ENCODE measurements at regions not wholly inside any gene's neighbourhood (a gene's known extent, or its start where the extent isn't known, plus 50 kb on each side); places are given as distances from the start of the nearest gene placed in this dataset.
"Not testable (repeated sequence)": the region's sequence is repeated elsewhere in the genome, so short reads cannot be mapped to it uniquely, and the experiment has no call there.

DNA sequence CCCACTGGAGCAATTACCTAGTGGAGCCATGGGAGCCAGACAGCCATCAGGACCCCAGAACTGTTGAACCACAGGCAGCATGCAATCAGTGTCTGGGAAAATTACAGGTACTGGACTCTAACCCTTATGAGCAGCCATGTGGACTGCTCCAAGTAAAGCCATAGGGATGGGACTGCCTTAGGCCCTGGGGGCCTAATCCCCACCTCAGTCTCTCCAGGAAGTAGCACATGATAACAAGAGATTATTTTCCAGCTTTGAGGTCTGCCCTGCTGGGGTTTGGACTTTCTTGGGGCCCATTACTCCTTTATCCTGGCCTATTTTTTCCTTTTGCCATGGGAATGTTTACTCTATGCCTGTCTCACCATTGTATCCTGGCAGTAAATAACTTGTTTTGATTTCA is 226.8 kb downstream of the AEBP2 start:
- no peak for DNase-seq (ENCODE audit: low read depth)

DNA sequence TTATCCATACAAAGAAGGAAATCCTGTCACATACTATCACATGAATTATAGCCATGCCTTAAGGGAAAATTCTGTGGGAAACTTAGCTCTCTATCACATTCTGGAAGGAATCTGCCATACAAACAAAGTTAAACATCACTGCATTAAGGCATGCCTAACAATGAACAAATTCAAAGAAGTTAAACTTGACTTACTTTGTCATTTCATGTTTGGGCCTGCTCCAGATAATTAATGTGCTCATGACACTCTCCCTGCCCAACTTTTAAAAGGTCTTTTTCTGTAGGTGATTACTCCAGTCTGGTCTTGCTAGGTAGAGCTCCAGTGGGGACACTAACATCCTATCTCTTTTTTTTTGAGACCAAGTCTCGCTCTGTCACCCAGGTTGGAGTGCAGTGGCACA is 230.5 kb downstream of the AEBP2 start:
- DNase-seq (ENCODE audit: low read depth) = no peak

GRCh38 chr12:19671695-19672094 is 232.4 kb downstream of the AEBP2 start:
- DNase-seq (ENCODE audit: low read depth) = no peak

DNA sequence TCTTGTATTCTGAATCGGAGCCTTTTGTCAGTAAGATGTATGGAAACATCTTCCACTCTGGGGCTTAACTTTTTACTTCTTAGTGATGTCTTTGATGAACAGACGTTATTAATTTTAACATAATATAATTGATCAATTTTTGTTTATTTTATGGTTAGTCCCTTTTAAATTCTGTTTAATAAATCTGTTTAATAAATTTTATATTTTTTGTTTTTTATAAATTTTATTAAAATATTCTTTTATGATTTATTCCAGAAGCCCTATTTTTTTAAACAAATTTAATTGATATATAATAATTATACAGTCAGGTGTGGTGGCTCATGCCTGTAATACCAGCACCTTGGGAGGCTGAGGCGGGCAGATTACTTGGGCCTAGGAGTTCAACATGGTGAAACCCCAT is 235.1 kb downstream of the AEBP2 start:
- no peak for DNase-seq (ENCODE audit: low read depth)

DNA sequence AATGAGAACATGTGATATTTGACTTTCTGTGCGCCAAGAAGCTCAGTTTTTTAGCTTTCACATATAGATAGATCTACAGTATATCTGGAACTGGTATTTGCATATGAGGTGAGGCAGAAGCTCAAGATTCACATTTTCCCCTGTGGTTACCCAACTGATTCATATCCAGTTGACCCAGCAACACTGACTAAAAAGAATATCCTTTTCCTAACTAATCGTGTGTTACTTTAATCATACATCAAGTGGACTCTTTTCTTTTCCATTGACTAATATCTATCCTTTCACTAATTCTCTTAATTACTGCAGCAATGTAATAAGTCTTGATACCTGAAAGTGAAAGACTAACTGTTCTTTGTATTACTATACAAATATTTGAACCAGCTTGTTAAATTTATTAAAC is 236.1 kb downstream of the AEBP2 start:
- DNase-seq (ENCODE audit: low read depth) = no peak

GRCh38 chr12:19678501-19678900 is 239.2 kb downstream of the AEBP2 start:
- DNase-seq (ENCODE audit: low read depth) = not testable (repeated sequence)

DNA sequence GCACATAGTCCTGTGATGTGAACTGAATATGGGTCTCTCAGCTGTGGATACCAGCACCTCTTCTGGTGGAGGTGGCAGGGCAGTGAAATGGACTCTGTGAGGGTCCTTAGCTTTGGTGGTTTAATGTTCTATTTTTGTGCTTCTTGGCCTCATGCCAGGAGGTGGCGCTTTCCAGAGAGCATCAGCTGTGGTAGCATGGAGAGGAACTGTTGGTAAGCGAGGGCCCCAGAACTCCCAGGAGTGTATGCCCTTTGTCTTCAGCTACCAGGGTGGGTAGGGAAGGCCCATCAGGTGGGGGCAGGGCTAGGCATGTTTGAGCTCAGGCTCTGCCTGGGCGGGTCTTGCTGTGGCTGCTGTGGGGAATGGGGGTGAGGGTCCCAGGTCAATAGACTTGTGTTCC is 241.7 kb downstream of the AEBP2 start:
- no peak for DNase-seq (ENCODE audit: low read depth)

DNA sequence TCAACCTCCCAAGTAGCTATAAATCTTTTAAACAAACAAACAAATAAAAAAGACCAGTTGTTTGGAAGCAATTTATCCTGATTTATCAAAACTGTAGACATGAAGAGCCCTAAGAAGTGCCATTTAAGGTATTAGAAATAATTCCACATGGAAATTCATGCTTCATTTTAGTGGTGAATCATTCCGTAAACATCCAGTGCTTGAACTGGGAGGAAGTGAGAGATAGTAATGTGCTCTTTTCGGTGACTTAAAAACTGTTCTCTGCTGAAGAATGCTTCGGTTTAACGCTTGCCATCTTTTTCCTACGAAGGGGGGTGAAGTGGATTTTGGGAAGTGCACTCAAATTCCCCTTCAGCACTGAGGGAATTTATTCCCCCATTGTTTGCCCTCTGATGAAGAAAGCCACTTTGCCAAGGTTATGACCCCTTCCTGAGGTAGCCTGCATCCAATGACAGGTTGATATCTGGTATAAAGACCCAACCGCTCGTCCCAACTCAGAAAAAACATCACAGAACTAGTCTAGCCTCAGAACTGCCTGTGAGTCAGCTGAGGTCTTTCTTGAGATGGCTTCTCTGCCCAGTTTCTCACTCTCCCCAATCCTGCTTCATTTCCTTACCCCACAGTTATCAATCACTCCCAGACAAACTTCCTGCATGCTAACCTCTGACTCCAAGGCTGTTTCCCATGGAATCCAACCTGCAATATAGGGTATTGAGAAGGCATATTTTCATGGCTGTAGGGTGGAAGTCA is 244.1 kb downstream of the AEBP2 start:
- peak; percentile 67 for DNase-seq (ENCODE audit: low read depth)

GRCh38 chr12:19687371-19687770 is 248.1 kb downstream of the AEBP2 start:
- DNase-seq (ENCODE audit: low read depth) = no peak

- DNase-seq (ENCODE audit: low read depth) = no peak
Observed at GRCh38 chr12:19688532-19688931, 249.2 kb downstream of the AEBP2 start.

GRCh38 chr12:19689226-19689625 is 249.9 kb downstream of the AEBP2 start:
- DNase-seq (ENCODE audit: low read depth) = no peak

GRCh38 chr12:19689801-19690472 is 250.6 kb downstream of the AEBP2 start:
- no peak for DNase-seq (ENCODE audit: low read depth)

GRCh38 chr12:19692091-19692490 is 252.8 kb downstream of the AEBP2 start:
- DNase-seq (ENCODE audit: low read depth) = no peak

- no peak for DNase-seq (ENCODE audit: low read depth)
Observed at GRCh38 chr12:19692566-19692965, 253.3 kb downstream of the AEBP2 start.

DNA sequence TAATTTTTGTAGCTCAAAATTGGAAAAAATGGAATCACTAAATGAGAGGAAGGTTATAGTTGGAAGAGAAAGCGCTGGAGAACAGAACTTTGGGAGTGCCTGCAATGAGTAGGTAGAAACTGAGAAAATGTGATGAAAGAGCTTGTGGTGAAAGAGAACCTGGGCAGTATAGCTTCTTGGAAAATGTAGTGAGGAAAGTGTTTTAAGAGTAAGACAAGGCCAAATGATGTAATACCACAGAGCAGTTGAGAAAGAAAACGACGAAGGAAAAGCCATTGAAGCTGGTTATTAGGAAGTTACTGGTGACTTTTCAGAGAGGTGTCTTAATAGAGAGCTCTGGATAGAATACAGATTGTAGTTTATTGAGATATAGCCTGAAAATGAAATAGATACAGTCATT is 255.3 kb downstream of the AEBP2 start:
- no peak for DNase-seq (ENCODE audit: low read depth)

DNA sequence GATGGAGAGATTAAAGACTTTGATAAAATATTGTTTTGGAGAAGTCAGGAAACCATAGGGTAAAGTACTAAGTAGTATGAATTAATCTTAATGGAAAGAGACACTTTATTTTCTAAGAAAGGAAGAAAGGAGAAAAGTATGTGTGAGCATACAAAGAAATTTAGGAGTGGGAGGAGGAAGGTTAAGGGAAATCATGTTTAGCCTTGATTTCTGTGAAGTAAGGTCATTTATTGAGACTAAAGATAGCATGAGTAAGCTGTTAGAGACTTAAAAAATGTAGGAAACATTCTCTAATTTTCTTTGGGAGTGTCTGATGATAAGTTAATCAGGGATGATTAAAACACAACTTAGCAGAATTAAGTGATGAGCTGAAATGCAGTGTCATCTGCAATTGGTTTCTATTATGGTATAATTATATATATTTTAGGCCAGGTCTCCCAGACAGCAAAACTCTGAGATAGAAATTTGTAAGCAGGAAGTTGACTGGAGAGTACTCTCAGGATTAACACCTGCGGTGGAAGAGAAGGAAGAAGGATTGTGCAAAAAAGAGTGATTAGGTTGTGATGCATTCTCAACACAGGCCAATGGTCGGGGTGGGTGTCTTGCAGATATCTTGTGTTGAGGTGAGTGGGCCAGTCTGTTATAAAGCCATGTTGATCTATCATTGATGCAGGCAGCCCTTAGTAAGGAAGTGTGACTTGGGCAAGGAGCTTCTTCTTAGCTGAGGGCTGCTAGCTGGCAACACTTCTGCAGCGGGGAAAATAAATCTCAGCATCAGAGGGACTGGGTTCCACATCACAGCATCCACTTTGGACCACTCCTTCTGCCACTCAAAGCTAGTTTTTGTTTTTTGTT is 256.2 kb downstream of the AEBP2 start:
- no peak for DNase-seq (ENCODE audit: low read depth)

- DNase-seq (ENCODE audit: low read depth) = no peak
Observed at GRCh38 chr12:19700969-19701368, 261.7 kb downstream of the AEBP2 start.

DNA sequence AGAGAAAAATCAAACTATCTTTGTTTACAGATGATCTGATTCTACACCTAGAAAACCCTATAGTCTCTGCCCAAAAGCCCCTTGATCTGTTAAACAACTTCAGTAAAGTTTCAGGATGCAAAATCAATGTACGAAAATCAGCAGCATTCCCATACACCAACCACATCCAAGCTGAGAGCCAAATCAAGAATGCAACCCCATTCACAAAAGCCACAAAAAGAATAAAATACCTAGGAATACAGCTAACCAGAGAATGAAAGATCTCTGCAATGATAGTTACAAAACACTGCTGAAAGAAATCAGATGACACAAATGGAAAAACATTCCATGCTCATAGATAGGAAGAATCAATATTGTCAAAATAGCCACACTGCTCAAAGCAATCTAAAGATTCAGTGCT is 265.7 kb downstream of the AEBP2 start:
- no peak for DNase-seq (ENCODE audit: low read depth)

DNA sequence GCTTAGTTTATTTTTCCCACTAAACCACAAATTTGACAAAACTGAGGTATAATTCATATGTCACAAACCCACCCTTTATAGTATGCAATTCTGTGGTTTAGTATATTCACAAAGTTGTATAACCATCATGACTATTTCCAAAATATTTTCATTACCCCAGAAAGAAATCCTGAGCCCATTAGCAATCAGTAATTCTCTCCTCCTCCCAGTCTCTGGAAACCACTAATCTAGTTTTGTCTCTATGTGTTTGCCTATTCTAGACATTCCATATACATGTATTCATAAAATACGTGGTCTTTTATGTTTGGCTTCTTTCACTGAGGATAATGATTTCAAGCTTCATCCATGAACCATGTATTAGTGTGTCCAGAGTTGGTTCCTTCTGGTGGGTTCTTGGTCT is 267.6 kb downstream of the AEBP2 start:
- DNase-seq (ENCODE audit: low read depth) = no peak

DNA sequence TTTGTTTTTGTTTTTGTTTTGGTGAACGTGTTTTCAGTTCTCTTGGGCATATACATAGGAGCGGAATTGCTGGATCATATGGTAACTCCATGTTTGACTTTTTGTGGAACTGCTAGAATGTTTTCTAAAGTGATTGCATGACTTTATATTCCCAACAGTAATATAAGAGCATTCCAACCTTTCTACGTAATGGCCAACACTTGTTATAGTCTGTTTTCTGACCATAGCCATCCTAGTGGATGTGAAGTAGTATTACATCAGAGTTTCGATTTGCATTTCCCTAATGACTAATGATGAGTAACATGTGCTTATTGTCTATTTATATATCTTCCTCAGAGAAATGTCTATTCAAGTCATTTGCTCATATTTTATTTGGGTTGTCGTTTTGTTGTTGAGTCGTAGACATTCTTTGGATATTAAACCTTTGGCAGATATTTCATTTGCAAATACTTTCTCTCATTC is 268.7 kb downstream of the AEBP2 start:
- peak; percentile 75 for DNase-seq (ENCODE audit: low read depth)

DNA sequence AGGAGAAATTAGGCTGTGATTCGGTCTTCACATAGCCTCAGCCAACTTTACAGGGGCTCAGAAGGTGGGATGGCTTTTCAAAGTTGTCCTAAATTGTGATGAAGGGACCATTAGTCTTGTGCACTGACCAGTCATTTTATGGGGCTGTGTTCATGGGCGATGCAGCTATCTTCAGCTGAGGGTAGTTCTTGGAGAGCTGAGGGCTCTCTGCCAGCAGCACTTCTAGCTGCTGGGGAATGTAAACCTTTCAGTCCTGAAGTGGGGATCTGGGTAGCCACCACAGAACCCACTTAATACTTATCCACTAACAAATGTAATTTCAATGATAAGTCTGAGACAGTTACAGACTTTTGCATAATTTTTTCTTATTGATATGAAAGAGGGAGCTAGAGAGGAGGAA is 270.6 kb downstream of the AEBP2 start:
- DNase-seq (ENCODE audit: low read depth) = no peak

- DNase-seq (ENCODE audit: low read depth) = no peak
Observed at GRCh38 chr12:19710811-19711793, 271.8 kb downstream of the AEBP2 start.

Data from ELR (cell line).